ENCODE measurements at regions not wholly inside any gene's neighbourhood (a gene's known extent, or its start where the extent isn't known, plus 50 kb on each side); places are given as distances from the start of the nearest gene placed in this dataset.

- Histone ChIP-seq H3K9me3 (no peaks in the 10 kb centered on the region), H3K4me3 (no peak overlapping the region), H3K36me3 (no peaks in the 10 kb centered on the region), H3K27ac (no peak overlapping the region), H3K4me1 (no peaks in the 10 kb centered on the region), H3K27me3 (no peaks in the 10 kb centered on the region)
- ATAC-seq (no peak), DNase-seq (no peak)
- intact Hi-C loops (cut with DNase I; ENCODE audit: low total_unique reads) (no loop called here), in situ Hi-C loops (cut with MboI; ENCODE audit: low sequenced_read_pairs in 4 of 4) (no loop called here)
- no peak for TF ChIP-seq CTCF (IDR thresholded peaks at IDR 0.05 in 4 of 5, conservative IDR thresholded peaks at IDR 0.05 in 1 of 5)
- TF ChIP-seq POLR2A (IDR thresholded peaks at IDR 0.05): no peak
Measured at GRCh38 chr4:146577111-146577510, 55.4 kb upstream of the SLC10A7 start.

- no peak for ATAC-seq
- H3K4me1 ChIP-seq: no peaks in the 10 kb centered on the region
- TF ChIP-seq CTCF (IDR thresholded peaks at IDR 0.05 in 4 of 5, conservative IDR thresholded peaks at IDR 0.05 in 1 of 5): no peak
- no peak for TF ChIP-seq POLR2A (IDR thresholded peaks at IDR 0.05)
- H3K36me3 ChIP-seq: no peaks in the 10 kb centered on the region
- no peaks in the 10 kb centered on the region for H3K27me3 ChIP-seq
- H3K9me3 ChIP-seq: no peaks in the 10 kb centered on the region
- DNase-seq: no peak
- in situ Hi-C loops (cut with MboI; ENCODE audit: low sequenced_read_pairs in 4 of 4): no loop called here
- H3K4me3 ChIP-seq: no peak overlapping the region
- H3K27ac ChIP-seq: no peak overlapping the region
- intact Hi-C loops (cut with DNase I; ENCODE audit: low total_unique reads): no loop called here
Measured at GRCh38 chr4:146582864-146583263, 55.8 kb upstream of the POU4F2 start.

GRCh38 chr4:146585761-146586333 is 52.8 kb upstream of the POU4F2 start:
- no peaks in the 10 kb centered on the region for H3K36me3 ChIP-seq
- DNase-seq: peak in 1 of 2 donors; percentile 2
- no peaks in the 10 kb centered on the region for H3K4me1 ChIP-seq
- no peaks in the 10 kb centered on the region for H3K9me3 ChIP-seq
- in situ Hi-C loops (cut with MboI; ENCODE audit: low sequenced_read_pairs in 4 of 4): no loop called here
- no peak overlapping the region for H3K27ac ChIP-seq
- ATAC-seq: peak; percentile 54 to 77
- no peak overlapping the region for H3K4me3 ChIP-seq
- intact Hi-C loops (cut with DNase I; ENCODE audit: low total_unique reads): no loop called here
- TF ChIP-seq CTCF (IDR thresholded peaks at IDR 0.05 in 4 of 5, conservative IDR thresholded peaks at IDR 0.05 in 1 of 5): no peak
- TF ChIP-seq POLR2A (IDR thresholded peaks at IDR 0.05): no peak
- no peaks in the 10 kb centered on the region for H3K27me3 ChIP-seq

Measured in gastrocnemius medialis (tissue), 4 donors.